ENCODE measurements at regions not wholly inside any gene's neighbourhood (a gene's known extent, or its start where the extent isn't known, plus 50 kb on each side); places are given as distances from the start of the nearest gene placed in this dataset.

GRCh38 chrX:134173541-134174272, 63.3 kb upstream of the CCDC160 start:
- DNase-seq (ENCODE audit: low read depth in 2 of 2) = no peak

- DNase-seq (ENCODE audit: low read depth in 2 of 2) = no peak
These were observed 62.7 kb upstream of the CCDC160 start for GRCh38 chrX:134174273-134174660.

GRCh38 chrX:134174859-134175258, 62.1 kb upstream of the CCDC160 start:
- no peak for DNase-seq (ENCODE audit: low read depth in 2 of 2)

- DNase-seq (ENCODE audit: low read depth in 2 of 2) = no peak
These were observed 59.5 kb upstream of the CCDC160 start for GRCh38 chrX:134177527-134177926.

GRCh38 chrX:134180601-134181274, 56.2 kb upstream of the CCDC160 start:
- DNase-seq (ENCODE audit: low read depth in 2 of 2) = no peak

GRCh38 chrX:134181275-134181660, 55.7 kb upstream of the CCDC160 start:
- DNase-seq (ENCODE audit: low read depth in 2 of 2) = no peak

- DNase-seq (ENCODE audit: low read depth in 2 of 2) = no peak
These were observed 53.3 kb upstream of the CCDC160 start for GRCh38 chrX:134183665-134184064.

GRCh38 chrX:134184936-134185335, 52.0 kb upstream of the CCDC160 start:
- no peak for DNase-seq (ENCODE audit: low read depth in 2 of 2)

GRCh38 chrX:134186362-134187121, 50.4 kb upstream of the CCDC160 start:
- peak; percentile 40 to 60 for DNase-seq (ENCODE audit: low read depth in 2 of 2)

All from stimulated activated CD8-positive, alpha-beta memory T cell treated with anti-CD3 and anti-CD28 coated beads, Interleukin-7, amount 100 ng/mL, for 4 hours (primary cell).